Stimulated activated CD4-positive, alpha-beta T cell treated with anti-CD3 and anti-CD28 coated beads, Interleukin-1b, Interleukin-23, amount 100 ng/mL, for 48 hours (primary cell): ENCODE measurements at regions not wholly inside any gene's neighbourhood (a gene's known extent, or its start where the extent isn't known, plus 50 kb on each side); places are given as distances from the start of the nearest gene placed in this dataset.
A peak's percentile ranks its signal among the peaks of the same experiment; 100 is the strongest.

Experiments
- DNase-seq: peaks from one replicate; pipeline ENCODE4 v3.0.0-alpha.2; 2020

- DNase-seq = peak; percentile 0
Observed at GRCh38 chr20:30007496-30007895, 1250.0 kb upstream of the DEFB115 start.
